Activated CD8-positive, alpha-beta T cell treated with anti-CD3 and anti-CD28 coated beads for 36 hours (primary cell): ENCODE measurements at regions not wholly inside any gene's neighbourhood (a gene's known extent, or its start where the extent isn't known, plus 50 kb on each side); places are given as distances from the start of the nearest gene placed in this dataset.

Source experiments
- ATAC-seq: fragments of 200-7000 bp; cut with Tn5 transposase; one replicate; pipeline ENCODE4 v1.10.0; 2021; ENCODE audit warnings: mild to moderate bottlenecking, moderate library complexity
- CTCF ChIA-PET: fragments of 350-600 bp; sonication (Branson Sonifier 250); formaldehyde crosslinking; loops from one replicate; lab custom pipeline; 2021; ENCODE audit warnings: antibody characterized with exemption; lab: Charles Lee
- POLR2A ChIA-PET: fragments of 350-600 bp; sonication (Branson Sonifier 250); formaldehyde crosslinking; loops from one replicate; lab custom pipeline; 2021; ENCODE audit warnings: antibody characterized with exemption; lab: Charles Lee
- DNase-seq: peaks from one replicate; pipeline ENCODE4 v3.0.0-alpha.2; 2020
- H3K27ac Mint-ChIP-seq: one replicate; pipeline ENCODE4 v1.8.0; 2021; ENCODE audit warnings: mild to moderate bottlenecking, mixed read lengths
- H3K27me3 Mint-ChIP-seq: one replicate; pipeline ENCODE4 v1.8.0; 2021; ENCODE audit warnings: mixed read lengths
- H3K36me3 Mint-ChIP-seq: one replicate; pipeline ENCODE4 v1.8.0; 2021; ENCODE audit warnings: low read depth, mixed read lengths
- H3K4me1 Mint-ChIP-seq: one replicate; pipeline ENCODE4 v1.8.0; 2021; ENCODE audit warnings: low read depth, mixed read lengths
- H3K4me3 Mint-ChIP-seq: one replicate; pipeline ENCODE4 v1.8.0; 2021; ENCODE audit warnings: mild to moderate bottlenecking, moderate library complexity, mixed read lengths
- H3K9me3 Mint-ChIP-seq: one replicate; pipeline ENCODE4 v1.8.0; 2021; ENCODE audit warnings: mixed read lengths
- CTCF ChIP-seq: fragments of 200-600 bp; IDR thresholded peaks from one replicate; pipeline ENCODE4 v1.8.0; 2022; ENCODE audit warnings: antibody characterized with exemption, mild to moderate bottlenecking
- intact Hi-C: fragments of 100-400 bp; cut with micrococcal nuclease; formaldehyde crosslinking; loops from one replicate; pipeline ENCODE4 v1.10.0; 2022

- ATAC-seq (peak; percentile 60), DNase-seq (peak; percentile 50)
- CTCF ChIA-PET, result no interaction called here
- peaks cover 9% of the 10 kb centered on the region for H3K4me1 Mint-ChIP-seq
- H3K36me3 Mint-ChIP-seq, result no peaks in the 10 kb centered on the region
- POLR2A ChIA-PET, result no interaction called here
- H3K27ac Mint-ChIP-seq, result no peak overlapping the region
- H3K27me3 Mint-ChIP-seq, result no peaks in the 10 kb centered on the region
- H3K4me3 Mint-ChIP-seq, result no peak overlapping the region
- intact Hi-C loops, result no loop called here
- H3K9me3 Mint-ChIP-seq, result no peaks in the 10 kb centered on the region
- no peak for TF ChIP-seq CTCF
Measured at GRCh38 chr3:13262493-13263211, 157.5 kb downstream of the NUP210 start.

GRCh38 chr3:13261892-13262291 is 158.2 kb downstream of the NUP210 start:
- DNase-seq (no peak), ATAC-seq (no peak)
- Mint-ChIP-seq H3K4me1 (peaks cover 9% of the 10 kb centered on the region), H3K9me3 (no peaks in the 10 kb centered on the region), H3K27ac (no peak overlapping the region), H3K4me3 (no peak overlapping the region), H3K27me3 (no peaks in the 10 kb centered on the region), H3K36me3 (no peaks in the 10 kb centered on the region)
- no peak for TF ChIP-seq CTCF
- POLR2A ChIA-PET, result no interaction called here
- intact Hi-C loops, result no loop called here
- CTCF ChIA-PET, result interaction anchor here (1.3 kb wide), 1 partner anchor 12 kb away, joined by 3 read pairs; no protein-coding TSS in a partner anchor

GRCh38 chr3:13261104-13261830 is 158.9 kb downstream of the NUP210 start:
- Mint-ChIP-seq H3K4me1 (peaks cover 9% of the 10 kb centered on the region), H3K27me3 (no peaks in the 10 kb centered on the region), H3K4me3 (no peak overlapping the region), H3K9me3 (no peaks in the 10 kb centered on the region), H3K27ac (no peak overlapping the region), H3K36me3 (no peaks in the 10 kb centered on the region)
- DNase-seq, result no peak
- ChIA-PET POLR2A (interaction anchor here (0.6 kb wide), 1 partner anchor 170 kb away, joined by 3 read pairs; no protein-coding TSS in a partner anchor), CTCF (interaction anchor here (1.3 kb wide), 1 partner anchor 12 kb away, joined by 3 read pairs; no protein-coding TSS in a partner anchor)
- no peak for ATAC-seq
- intact Hi-C loops, result no loop called here
- TF ChIP-seq CTCF, result no peak

GRCh38 chr3:13260259-13261103 is 159.6 kb downstream of the NUP210 start:
- no peak overlapping the region for H3K4me3 Mint-ChIP-seq
- ATAC-seq (no peak), DNase-seq (no peak)
- CTCF ChIA-PET, result interaction anchor here (1.3 kb wide), 1 partner anchor 11 kb away, joined by 3 read pairs; no protein-coding TSS in a partner anchor
- peaks cover 9% of the 10 kb centered on the region for H3K4me1 Mint-ChIP-seq
- H3K36me3 Mint-ChIP-seq, result no peaks in the 10 kb centered on the region
- no peaks in the 10 kb centered on the region for H3K27me3 Mint-ChIP-seq
- no peaks in the 10 kb centered on the region for H3K9me3 Mint-ChIP-seq
- H3K27ac Mint-ChIP-seq, result no peak overlapping the region
- TF ChIP-seq CTCF, result peak; percentile 21
- POLR2A ChIA-PET, result no interaction called here
- intact Hi-C loops, result no loop called here
